ENCODE measurements at regions not wholly inside any gene's neighbourhood (a gene's known extent, or its start where the extent isn't known, plus 50 kb on each side); places are given as distances from the start of the nearest gene placed in this dataset.
"Not testable (repeated sequence)": the region's sequence is repeated elsewhere in the genome, so short reads cannot be mapped to it uniquely, and the experiment has no call there.

GRCh38 chr5:42109006-42109572 lies 184.0 kb downstream of the FBXO4 start:
- no peak for TF ChIP-seq CTCF (IDR thresholded peaks at IDR 0.05; ENCODE audit: insufficient read depth, low read depth, low read length, missing control alignments)
- DNase-seq (ENCODE audit: low read depth) = no peak
- H3K4me3 ChIP-seq (ENCODE audit: low read depth, low read length) = no peak overlapping the region

- not testable (repeated sequence) for H3K4me3 ChIP-seq (ENCODE audit: low read depth, low read length); DNase-seq (ENCODE audit: low read depth)
Observed at GRCh38 chr5:42115721-42116120, 190.6 kb downstream of the FBXO4 start.

GRCh38 chr5:42120070-42120469 lies 195.0 kb downstream of the FBXO4 start:
- TF ChIP-seq CTCF (IDR thresholded peaks at IDR 0.05; ENCODE audit: insufficient read depth, low read depth, low read length, missing control alignments) = no peak
- DNase-seq (ENCODE audit: low read depth) = no peak
- H3K4me3 ChIP-seq (ENCODE audit: low read depth, low read length) = no peak overlapping the region

- no peak for DNase-seq (ENCODE audit: low read depth)
- no peak for TF ChIP-seq CTCF (IDR thresholded peaks at IDR 0.05; ENCODE audit: insufficient read depth, low read depth, low read length, missing control alignments)
- no peak overlapping the region for H3K4me3 ChIP-seq (ENCODE audit: low read depth, low read length)
Observed at GRCh38 chr5:42121401-42121800, 196.3 kb downstream of the FBXO4 start.

GRCh38 chr5:42131081-42131480 lies 206.0 kb downstream of the FBXO4 start:
- DNase-seq (ENCODE audit: low read depth) = no peak
- no peak for TF ChIP-seq CTCF (IDR thresholded peaks at IDR 0.05; ENCODE audit: insufficient read depth, low read depth, low read length, missing control alignments)
- H3K4me3 ChIP-seq (ENCODE audit: low read depth, low read length) = no peak overlapping the region

GRCh38 chr5:42143361-42143760 lies 218.3 kb downstream of the FBXO4 start:
- TF ChIP-seq CTCF (IDR thresholded peaks at IDR 0.05; ENCODE audit: insufficient read depth, low read depth, low read length, missing control alignments) = no peak
- no peak overlapping the region for H3K4me3 ChIP-seq (ENCODE audit: low read depth, low read length)
- DNase-seq (ENCODE audit: low read depth) = no peak

- no peak for TF ChIP-seq CTCF (IDR thresholded peaks at IDR 0.05; ENCODE audit: insufficient read depth, low read depth, low read length, missing control alignments)
- H3K4me3 ChIP-seq (ENCODE audit: low read depth, low read length) = no peak overlapping the region
- DNase-seq (ENCODE audit: low read depth) = no peak
Observed at GRCh38 chr5:42148813-42149212, 223.7 kb downstream of the FBXO4 start.

Data from GM12865 (cell line).